Right renal pelvis (tissue), 4 donors: ENCODE measurements at regions not wholly inside any gene's neighbourhood (a gene's known extent, or its start where the extent isn't known, plus 50 kb on each side); places are given as distances from the start of the nearest gene placed in this dataset.

Experiments used
- DNase-seq, 4 donors: peaks; one replicate each; pipeline ENCODE4 v3.0.0-alpha.2; 2013; ENCODE audit warnings: low read depth in 4 of 4, low spot score in 3 of 4, missing footprints in 1 of 4

DNA sequence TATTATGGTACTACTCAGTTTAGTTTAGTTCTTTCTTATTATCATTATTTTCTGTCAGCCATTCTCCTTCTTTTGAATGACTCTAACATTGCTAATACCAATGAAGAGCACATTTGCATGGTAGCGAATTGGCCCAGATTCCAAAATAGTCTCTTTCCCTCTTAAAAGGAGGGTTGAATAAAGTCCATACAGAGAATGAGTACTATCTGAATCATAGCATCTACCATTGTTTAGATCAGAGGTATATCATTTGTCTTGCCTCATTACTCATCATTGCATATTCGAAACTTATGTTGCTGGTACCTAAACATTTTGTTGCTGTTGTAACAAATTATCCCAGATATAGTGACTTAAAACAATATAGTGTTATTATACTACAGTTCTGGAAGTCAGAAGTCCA, 1235.3 kb upstream of the ATXN8OS start:
- DNase-seq = no peak

DNA sequence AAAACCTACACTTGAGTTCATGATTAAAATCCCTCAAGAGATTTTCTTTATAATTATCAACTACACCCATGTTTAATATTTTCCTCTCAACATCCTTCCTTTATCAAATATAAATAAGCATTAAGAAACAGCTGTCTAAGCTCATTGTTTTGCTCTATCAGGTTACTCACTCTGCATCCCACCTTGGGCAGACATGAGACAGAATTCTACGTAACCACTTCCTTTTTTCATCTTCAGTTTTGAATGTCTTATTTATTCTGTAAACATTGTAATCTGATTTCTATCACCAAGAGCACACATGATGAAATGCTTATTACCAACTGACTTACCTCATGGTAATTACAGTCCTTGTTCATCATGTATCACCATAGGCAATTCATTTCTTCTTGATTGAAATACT, 1256.6 kb upstream of the ATXN8OS start:
- no peak for DNase-seq

DNA sequence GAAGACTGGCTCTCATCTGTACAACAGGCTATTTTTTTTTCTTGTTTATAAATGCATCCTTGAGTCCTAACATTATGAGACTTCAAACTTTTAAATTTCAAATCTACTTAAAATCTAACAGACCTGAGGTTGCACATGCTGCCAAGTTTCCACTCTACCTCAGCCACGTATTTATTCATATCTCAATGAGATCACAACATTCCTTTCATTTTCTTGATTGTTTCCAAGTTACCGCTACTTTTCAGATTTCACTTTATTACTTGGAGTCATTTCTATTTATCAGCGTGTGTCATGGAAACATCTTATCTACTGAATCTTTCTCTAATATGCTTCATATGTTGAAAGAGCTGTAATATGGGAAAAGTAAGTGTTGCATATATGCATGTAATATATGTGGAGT, 1257.5 kb upstream of the ATXN8OS start:
- DNase-seq = no peak

DNA sequence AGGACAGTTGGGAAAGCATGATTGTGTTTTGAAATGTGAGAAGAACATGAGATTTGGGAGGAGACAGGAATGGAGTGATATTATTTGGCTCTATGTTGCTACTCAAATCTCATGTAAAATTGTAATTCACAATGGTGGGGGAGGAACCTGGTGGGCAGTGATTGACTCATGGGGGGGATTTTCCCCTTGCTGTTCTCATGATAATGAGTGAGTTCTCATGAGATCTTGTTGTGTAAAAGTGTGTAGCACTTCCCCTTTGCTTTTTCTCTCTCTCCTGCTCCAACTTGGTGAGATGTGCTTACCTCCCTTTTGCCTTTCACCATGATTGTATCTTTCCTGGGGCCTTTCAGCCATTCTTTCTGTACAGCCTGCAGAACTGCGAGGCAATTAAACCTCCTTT, 1261.0 kb upstream of the ATXN8OS start:
- no peak for DNase-seq

GRCh38 chr13:68834375-68834774, 1273.3 kb upstream of the ATXN8OS start:
- no peak for DNase-seq

DNA sequence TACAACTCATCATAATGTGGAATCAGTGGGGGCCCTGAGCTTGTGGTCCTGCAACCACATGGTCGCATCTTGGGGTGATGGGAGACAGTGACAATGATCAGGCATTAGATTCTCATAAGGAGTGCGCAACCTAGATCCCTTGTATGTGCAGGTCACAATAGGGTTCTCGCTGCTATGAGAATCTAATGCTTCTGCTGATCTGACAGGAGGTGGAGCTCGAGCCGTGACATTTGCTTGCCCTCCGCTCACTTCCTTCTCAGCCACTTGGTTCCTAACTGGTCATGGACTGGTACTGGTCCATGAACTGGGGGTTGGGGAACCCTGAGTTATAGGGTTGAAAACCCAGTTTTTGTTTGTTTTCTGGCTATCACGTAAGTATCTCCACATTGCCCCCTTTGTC, 1290.9 kb upstream of the ATXN8OS start:
- DNase-seq = no peak

DNA sequence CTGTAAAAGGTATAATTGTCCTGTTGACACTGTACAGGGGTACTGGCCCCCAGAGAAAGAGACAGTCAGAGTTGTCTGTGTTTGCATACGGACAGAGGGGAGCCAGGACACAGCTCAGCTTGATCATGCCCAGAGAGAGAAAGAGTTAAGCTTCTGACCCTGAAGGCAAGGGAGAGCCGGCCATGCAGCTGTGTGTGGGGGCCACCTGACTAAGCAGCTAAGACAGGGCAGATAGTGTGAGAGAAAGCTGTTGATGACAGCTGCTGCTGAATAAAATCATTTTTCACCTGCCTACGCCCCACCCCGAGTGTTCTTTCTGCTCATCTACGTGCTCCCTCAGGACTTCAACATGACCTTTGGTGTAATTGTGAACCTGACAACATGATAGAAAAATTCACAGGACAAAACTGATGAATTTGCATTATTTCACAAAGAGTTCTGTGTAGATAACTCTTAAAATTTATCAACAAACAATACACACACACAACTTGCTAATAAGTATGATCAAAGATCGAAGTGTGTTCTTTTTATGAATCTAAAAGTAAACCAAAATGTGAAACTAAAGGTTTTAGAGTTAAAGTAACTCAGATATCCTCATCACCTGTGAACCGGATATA, 1294.3 kb upstream of the ATXN8OS start:
- DNase-seq = no peak

DNA sequence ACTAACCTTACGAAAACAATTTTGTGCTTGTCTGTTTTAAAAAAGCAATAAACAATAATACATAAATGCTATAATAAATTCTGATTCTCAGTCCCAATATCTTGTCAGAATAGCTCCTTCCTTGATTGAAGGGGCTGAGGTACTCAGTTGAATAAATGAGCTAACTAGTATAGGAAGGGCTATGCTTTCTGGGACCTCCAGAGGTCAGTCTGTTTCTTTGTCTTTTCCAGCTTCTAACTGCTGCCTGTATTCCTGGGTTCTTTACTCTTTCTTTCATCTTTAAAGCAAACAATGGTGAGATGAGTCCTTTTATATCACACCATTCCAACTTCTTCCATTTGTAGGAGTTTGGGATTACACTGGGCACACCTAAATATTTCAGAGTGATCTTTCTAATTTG, 1297.0 kb upstream of the ATXN8OS start:
- DNase-seq = no peak

- DNase-seq = no peak
These were observed 1299.2 kb upstream of the ATXN8OS start for GRCh38 chr13:68808456-68808855.

DNA sequence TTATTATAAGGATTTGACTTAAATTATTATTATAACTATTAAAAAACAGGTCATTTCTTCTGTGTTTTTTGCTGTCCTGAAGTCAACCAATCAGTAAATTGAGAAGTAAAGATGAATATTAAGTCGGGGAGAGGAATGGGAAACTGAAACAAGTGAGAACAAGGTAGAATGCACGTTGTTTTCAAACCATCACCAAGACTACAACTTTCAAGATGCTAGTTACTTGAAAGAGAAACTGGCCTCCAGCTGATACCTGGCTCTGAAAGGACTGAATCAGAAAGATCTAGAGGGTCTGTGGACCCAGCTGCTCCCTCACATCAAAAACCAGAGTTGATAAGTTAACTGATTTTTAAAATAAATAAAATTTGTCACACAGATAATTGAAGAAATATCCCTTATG, 1301.5 kb upstream of the ATXN8OS start:
- no peak for DNase-seq

- DNase-seq = no peak
These were observed 1323.4 kb upstream of the ATXN8OS start for GRCh38 chr13:68784275-68784674.

GRCh38 chr13:68759617-68760016, 1348.0 kb upstream of the ATXN8OS start:
- DNase-seq = no peak

DNA sequence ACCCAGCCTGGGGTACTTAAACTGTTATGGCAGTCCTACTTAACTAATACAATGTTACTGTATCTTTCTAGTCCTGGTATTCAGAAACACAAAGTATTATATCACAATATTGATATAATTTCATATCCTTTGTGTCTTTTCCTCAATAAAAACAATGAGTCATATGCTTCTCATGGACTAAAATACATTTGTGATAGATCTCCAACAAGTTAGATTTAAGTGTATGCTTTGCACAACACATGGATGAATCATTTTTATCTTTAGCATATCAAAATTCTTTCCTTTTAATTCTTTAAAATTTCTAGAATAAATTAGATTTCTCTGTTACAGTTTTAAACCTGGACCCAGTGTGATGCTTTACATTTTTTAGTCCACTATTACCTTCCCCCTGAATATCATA, 1357.8 kb upstream of the ATXN8OS start:
- no peak for DNase-seq

DNA sequence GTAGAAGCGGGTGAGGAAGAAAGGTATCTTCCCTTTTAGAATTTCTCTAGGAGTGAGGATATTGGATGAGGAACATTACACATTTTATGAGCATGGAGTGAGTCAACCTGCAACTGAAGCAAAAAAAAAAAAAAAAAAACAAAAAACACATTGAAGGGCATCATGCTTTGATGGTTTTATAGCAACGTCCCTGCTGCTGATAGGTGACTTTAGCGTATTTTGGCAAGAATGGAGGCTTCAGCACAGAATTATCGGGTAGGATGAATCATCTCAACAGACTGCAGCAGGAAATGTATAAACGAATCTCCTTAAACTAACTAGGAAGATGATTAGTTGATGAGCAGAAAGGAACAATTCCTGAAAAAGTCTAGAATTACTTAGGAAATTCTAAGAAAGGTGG, 1359.6 kb upstream of the ATXN8OS start:
- DNase-seq = no peak

DNA sequence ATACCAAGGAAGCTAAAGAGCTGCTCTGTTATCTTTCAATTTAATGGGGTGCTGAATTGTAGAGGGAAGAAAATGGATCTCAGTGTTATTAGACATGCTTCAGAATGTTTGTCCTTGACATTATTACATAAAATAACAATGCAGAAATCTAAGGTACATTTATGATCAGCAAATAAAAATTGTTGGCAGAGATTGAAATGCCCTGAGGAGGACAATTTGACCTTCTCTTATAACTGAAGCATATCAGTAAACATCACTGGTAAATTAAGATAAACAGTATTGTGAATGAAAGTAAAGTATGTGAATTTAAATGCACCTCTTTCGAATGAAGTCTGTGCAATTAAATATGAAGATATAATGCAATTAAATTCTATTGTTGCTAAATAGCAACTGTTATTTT, 1362.1 kb upstream of the ATXN8OS start:
- no peak for DNase-seq

- no peak for DNase-seq
These were observed 1370.7 kb upstream of the ATXN8OS start for GRCh38 chr13:68736961-68737360.

DNA sequence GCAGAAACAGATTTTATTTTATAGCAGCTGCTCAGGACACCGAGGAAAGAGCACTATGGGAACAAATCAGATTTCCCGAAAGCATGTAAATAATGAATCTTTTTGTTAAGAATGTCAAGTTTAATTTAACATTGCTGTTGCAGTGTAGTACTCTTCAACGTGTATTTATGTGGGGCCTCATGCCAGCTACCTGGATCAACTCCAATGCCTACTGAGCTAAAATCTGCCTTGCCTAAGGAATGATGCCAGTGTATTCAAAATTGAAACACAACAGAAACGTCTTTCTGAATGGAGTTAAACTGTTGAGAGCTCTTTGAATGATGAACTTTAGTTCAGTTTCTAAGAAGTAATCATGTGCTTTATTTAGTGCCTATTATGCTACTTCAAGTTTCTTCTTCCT, 1379.8 kb upstream of the ATXN8OS start:
- no peak for DNase-seq

- no peak for DNase-seq
These were observed 1380.5 kb upstream of the ATXN8OS start for GRCh38 chr13:68727165-68727564.

GRCh38 chr13:68719815-68720214, 1387.8 kb upstream of the ATXN8OS start:
- DNase-seq = no peak

- no peak for DNase-seq
These were observed 1392.0 kb upstream of the ATXN8OS start for GRCh38 chr13:68715651-68716050.

- DNase-seq = no peak
These were observed 1393.3 kb upstream of the ATXN8OS start for GRCh38 chr13:68714292-68714691.

DNA sequence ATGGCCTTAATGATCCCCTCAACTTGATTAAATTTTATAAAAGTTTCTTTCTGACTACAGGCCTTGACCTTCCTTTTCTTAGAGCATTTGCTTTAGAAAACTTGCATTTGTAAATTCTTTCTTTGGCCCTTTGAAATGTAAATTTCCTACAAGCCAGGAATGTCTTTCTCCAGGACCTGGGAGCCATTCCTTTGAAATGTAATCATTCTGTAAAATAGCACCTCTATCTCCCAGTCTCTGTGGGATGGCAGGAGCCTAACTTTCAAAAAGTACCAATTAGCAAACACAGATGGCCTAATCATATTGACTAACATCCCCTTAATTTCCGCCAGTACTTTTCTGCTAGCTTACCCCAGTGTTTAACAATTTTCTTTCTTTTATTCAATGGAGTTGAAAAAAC, 1394.2 kb upstream of the ATXN8OS start:
- no peak for DNase-seq

DNA sequence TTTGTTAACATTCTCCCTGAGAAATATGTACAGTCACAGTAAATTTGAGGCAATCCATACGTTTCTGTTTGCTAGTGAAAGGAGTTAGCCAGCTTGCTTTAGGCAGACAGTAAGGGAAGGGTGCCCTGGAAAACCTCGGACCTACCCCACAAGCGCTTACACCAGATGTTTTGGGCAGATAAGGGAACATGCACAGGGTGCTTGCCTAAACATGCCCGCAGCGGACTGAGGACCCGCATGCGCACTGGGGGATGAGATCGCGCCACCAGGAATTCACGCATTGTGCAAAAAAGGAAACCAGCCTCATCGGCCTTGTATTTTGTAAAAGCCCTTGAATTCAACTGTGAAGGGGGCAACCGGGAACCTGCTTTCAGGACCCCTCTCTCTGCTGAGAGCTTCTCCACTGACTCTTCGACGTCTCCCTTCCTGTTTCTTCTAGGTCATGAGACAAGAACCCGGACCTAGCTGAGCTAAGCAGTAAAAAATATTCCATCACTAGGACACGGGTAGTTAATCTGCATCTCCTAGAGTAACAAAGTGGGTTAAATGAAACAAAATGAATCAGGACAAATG, 1399.2 kb upstream of the ATXN8OS start:
- no peak for DNase-seq
